Sigmoid colon (tissue), 6 donors: ENCODE measurements at regions not wholly inside any gene's neighbourhood (a gene's known extent, or its start where the extent isn't known, plus 50 kb on each side); places are given as distances from the start of the nearest gene placed in this dataset.

ENCODE experiments used
- DNase-seq: peaks from one replicate; pipeline ENCODE4 v3.0.0-alpha.2; 2019
- H3K27ac ChIP-seq, 4 donors: fragments of 200-600 bp; sonication (generic); one replicate each; pipeline ENCODE4 v1.5.1; 2016 to 2019; ENCODE audit warnings: mild to moderate bottlenecking in 1 of 4
- H3K27me3 ChIP-seq, 3 donors: fragments of 200-600 bp; sonication (generic); one replicate each; pipeline ENCODE4 v1.5.1; 2019; ENCODE audit warnings: mild to moderate bottlenecking in 1 of 3
- H3K36me3 ChIP-seq, 4 donors: fragments of 200-600 bp; sonication (generic); one replicate each; pipeline ENCODE4 v1.5.1; 2016 to 2019
- H3K4me1 ChIP-seq, 4 donors: fragments of 200-600 bp; sonication (generic); one replicate each; pipeline ENCODE4 v1.5.1; 2017 to 2019
- H3K4me3 ChIP-seq, 4 donors: fragments of 200-600 bp; sonication (generic); one replicate each; pipeline ENCODE4 v1.5.1; 2017 to 2019; ENCODE audit warnings: mild to moderate bottlenecking in 2 of 4, moderate library complexity in 1 of 4
- H3K9me3 ChIP-seq, 4 donors: fragments of 200-600 bp in 3 of 4; sonication (generic) in 3 of 4; one replicate each; pipeline versions ENCODE4 v1.5.1 to v1.6.1; 2013 to 2019
- CTCF ChIP-seq, 4 experiments: fragments of 450-650 bp in 3 of 4; fragments of 200-600 bp in 1 of 4; IDR thresholded peaks; one replicate each; pipeline ENCODE4 v1.5.1; 2016 to 2019; ENCODE audit warnings: antibody characterized with exemption in 4 of 4, mild to moderate bottlenecking in 3 of 4, moderate library complexity in 2 of 4
- EP300 ChIP-seq, 4 donors: sonication (generic); formaldehyde crosslinking; IDR thresholded peaks; one replicate each; pipeline ENCODE4 v1.6.1; 2017; ENCODE audit warnings: antibody characterized with exemption in 4 of 4
- POLR2A ChIP-seq, 2 donors: fragments of 450-650 bp; IDR thresholded peaks; one replicate each; pipeline ENCODE4 v1.6.1; 2016; ENCODE audit warnings: antibody characterized with exemption in 2 of 2, mild to moderate bottlenecking in 2 of 2, moderate library complexity in 2 of 2
- POLR2AphosphoS5 ChIP-seq, 4 donors: sonication (generic); formaldehyde crosslinking; IDR thresholded peaks; one replicate each; pipeline ENCODE4 v1.6.1; 2017; ENCODE audit warnings: antibody characterized with exemption in 4 of 4
- WGBS, 2 donors: extraction: QIAGEN DNeasy Blood & Tissue Kit; methylation state at CpG; one replicate each; pipeline ENCODE4 v1.1.7; 2013; 5-methylcytosine and 5-hydroxymethylcytosine counted together
- intact Hi-C: fragments of 100-400 bp; cut with DNase I; formaldehyde crosslinking; loops from one replicate; pipeline ENCODE4 v1.15.1; 2023
- donor health status: healthy with polysubstance abuse.
- donor health status: healthy.

- Histone ChIP-seq H3K4me1 (peaks cover 0 to 10% (median 2%) of the 10 kb centered on the region in 4 donors), H3K4me3 (no peak overlapping the region), H3K27me3 (no peaks in the 10 kb centered on the region), H3K9me3 (no peaks in the 10 kb centered on the region), H3K27ac (peak overlapping the region in 1 of 4 donors; percentile 7), H3K36me3 (no peaks in the 10 kb centered on the region)
- TF ChIP-seq POLR2AphosphoS5 (IDR thresholded peaks at IDR 0.05) (no peak), POLR2A (IDR thresholded peaks at IDR 0.05) (no peak), CTCF (IDR thresholded peaks at IDR 0.05) (no peak), EP300 (IDR thresholded peaks at IDR 0.05) (no peak)
- intact Hi-C loops = no loop called here
- DNase-seq = no peak
- WGBS, 2 donors = 56 to 79% methylated on average over 8 of the region's 8 CpGs
Measured at GRCh38 chr13:110006304-110006703, 219.9 kb upstream of the IRS2 start.

DNA sequence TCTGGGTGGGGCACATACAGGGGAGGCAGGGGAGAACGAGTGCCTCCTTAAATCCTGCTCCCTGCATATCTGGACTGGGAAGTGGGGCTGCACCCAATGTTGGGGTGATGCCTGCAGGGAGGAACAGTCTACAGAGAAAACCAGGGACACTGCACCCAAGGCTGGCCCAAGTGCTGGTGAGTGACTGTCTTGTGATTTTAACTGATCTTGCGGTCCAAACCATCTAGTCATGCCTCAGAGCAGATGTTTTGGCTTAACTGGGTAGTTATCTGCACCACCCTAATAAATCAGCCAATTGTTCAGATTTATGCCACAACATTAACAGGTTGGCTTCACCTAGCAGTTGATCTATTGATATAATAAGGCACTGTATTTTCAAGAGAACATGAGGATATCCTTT is 219.2 kb upstream of the IRS2 start:
- no peak for DNase-seq
- Histone ChIP-seq H3K36me3 (no peaks in the 10 kb centered on the region), H3K4me3 (no peak overlapping the region), H3K9me3 (no peaks in the 10 kb centered on the region), H3K27ac (no peak overlapping the region), H3K4me1 (peaks cover 0 to 10% (median 2%) of the 10 kb centered on the region in 4 donors), H3K27me3 (no peaks in the 10 kb centered on the region)
- intact Hi-C loops = no loop called here
- 85 to 90% methylated on average over 2 of the region's 2 CpGs for WGBS, 2 donors
- TF ChIP-seq POLR2AphosphoS5 (IDR thresholded peaks at IDR 0.05) = no peak

- Histone ChIP-seq H3K4me3 (no peak overlapping the region), H3K27ac (no peak overlapping the region), H3K36me3 (no peaks in the 10 kb centered on the region), H3K9me3 (no peaks in the 10 kb centered on the region), H3K4me1 (peaks cover 0 to 10% (median 2%) of the 10 kb centered on the region in 4 donors), H3K27me3 (no peaks in the 10 kb centered on the region)
- no peak for TF ChIP-seq POLR2A (IDR thresholded peaks at IDR 0.05)
- no peak for TF ChIP-seq EP300 (IDR thresholded peaks at IDR 0.05)
- no peak for TF ChIP-seq POLR2AphosphoS5 (IDR thresholded peaks at IDR 0.05)
- DNase-seq = no peak
- intact Hi-C loops = no loop called here
- 86 to 88% methylated on average over 2 of the region's 2 CpGs for WGBS, 2 donors
Measured at GRCh38 chr13:110004814-110005213, 218.4 kb upstream of the IRS2 start.

DNA sequence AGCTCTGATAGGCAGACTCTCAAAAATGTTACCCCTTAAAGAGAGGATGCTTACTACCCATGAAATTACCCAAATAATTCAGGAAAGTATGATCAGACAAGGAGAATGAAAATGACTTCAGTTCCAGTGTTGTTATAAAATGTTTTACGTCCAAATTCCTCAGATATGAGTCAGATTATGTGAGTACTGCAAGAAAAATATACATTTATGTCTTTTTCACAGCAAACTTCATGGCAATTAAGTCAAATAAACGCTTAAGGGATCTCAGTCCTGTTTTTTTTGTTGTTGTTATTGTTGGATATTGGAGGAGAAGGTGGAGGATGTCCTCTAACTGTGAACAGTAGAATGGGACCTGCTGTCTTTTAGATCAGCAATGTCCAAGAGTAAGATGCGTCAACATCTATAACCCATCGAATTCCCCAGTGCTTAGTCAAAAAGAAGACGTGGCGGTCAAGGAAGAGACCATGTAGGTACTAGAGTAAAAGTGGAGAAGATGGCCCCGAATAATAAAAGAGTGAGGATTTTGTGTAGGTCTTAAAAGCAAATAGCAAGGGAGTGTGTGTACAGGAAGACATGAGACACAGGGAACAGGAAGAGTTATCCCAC is 215.4 kb upstream of the IRS2 start:
- no peak overlapping the region for H3K4me3 ChIP-seq
- no peak overlapping the region for H3K27ac ChIP-seq
- no peak for DNase-seq
- no peaks in the 10 kb centered on the region for H3K9me3 ChIP-seq
- H3K27me3 ChIP-seq = no peaks in the 10 kb centered on the region
- TF ChIP-seq EP300 (IDR thresholded peaks at IDR 0.05) (no peak), CTCF (IDR thresholded peaks at IDR 0.05) (no peak), POLR2A (IDR thresholded peaks at IDR 0.05) (no peak), POLR2AphosphoS5 (IDR thresholded peaks at IDR 0.05) (no peak)
- WGBS, 2 donors = 74 to 81% methylated on average over 7 of the region's 7 CpGs
- H3K36me3 ChIP-seq = no peaks in the 10 kb centered on the region
- peaks cover 0 to 10% (median 2%) of the 10 kb centered on the region in 4 donors for H3K4me1 ChIP-seq
- intact Hi-C loops = no loop called here

DNA sequence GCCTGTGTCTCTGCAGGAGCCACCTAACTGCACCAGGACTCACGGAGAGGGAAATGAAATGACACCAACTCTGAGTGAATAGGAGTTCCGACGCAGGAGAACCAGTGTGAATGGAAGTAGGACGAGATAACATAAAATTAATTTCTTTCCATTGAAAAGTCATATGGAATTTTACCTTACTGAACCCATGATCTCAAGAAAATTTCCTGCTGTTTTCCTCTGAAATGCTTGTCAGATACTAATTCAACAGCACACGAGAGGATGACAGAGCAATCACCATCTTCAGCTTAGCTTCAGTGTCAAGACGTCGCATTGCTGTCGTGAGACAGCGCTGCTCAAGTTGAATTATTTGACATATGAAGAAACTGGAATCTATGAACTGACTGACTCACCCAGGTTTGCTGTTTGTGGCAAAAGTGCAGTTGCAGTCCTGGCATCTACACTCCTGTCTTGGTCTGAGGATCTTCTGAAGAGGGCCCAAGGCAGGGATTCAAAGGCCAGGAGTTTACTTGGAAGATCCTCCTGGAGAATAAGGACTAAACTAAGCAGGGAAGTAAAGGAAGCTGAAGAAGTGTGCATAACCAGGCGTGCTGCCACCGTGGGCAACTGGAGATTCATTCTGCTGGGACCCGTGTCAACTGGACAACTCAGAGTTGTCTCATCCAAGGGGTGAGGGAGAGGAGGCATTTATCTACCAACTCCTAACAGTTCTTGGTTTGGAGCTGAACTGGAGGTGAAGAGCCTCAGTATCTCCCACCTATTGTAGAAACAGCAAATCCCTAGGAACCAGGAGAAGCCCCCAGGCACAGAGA is 214.4 kb upstream of the IRS2 start:
- Histone ChIP-seq H3K9me3 (no peaks in the 10 kb centered on the region), H3K4me1 (peaks cover 0 to 2% (median 0%) of the 10 kb centered on the region in 4 donors), H3K27me3 (no peaks in the 10 kb centered on the region), H3K36me3 (no peaks in the 10 kb centered on the region), H3K27ac (no peak overlapping the region), H3K4me3 (no peak overlapping the region)
- TF ChIP-seq POLR2AphosphoS5 (IDR thresholded peaks at IDR 0.05) (no peak), CTCF (IDR thresholded peaks at IDR 0.05) (no peak), POLR2A (IDR thresholded peaks at IDR 0.05) (no peak), EP300 (IDR thresholded peaks at IDR 0.05) (no peak)
- intact Hi-C loops = no loop called here
- DNase-seq = no peak
- 88 to 91% methylated on average over 12 of the region's 12 CpGs for WGBS, 2 donors
